Activated CD4-positive, alpha-beta T cell treated with anti-CD3 and anti-CD28 coated beads for 36 hours (primary cell): ENCODE measurements at regions not wholly inside any gene's neighbourhood (a gene's known extent, or its start where the extent isn't known, plus 50 kb on each side); places are given as distances from the start of the nearest gene placed in this dataset.

Experiments used
- ATAC-seq: fragments of 200-7000 bp; cut with Tn5 transposase; one replicate; pipeline ENCODE4 v1.10.0; 2021; ENCODE audit warnings: mild to moderate bottlenecking, moderate library complexity
- CTCF ChIA-PET: fragments of 350-600 bp; sonication (Branson Sonifier 250); formaldehyde crosslinking; loops from one replicate; lab custom pipeline; 2021; ENCODE audit warnings: antibody characterized with exemption; lab: Charles Lee
- POLR2A ChIA-PET: fragments of 350-600 bp; sonication (Branson Sonifier 250); formaldehyde crosslinking; loops from one replicate; lab custom pipeline; 2021; ENCODE audit warnings: antibody characterized with exemption, inconsistent platforms; lab: Charles Lee
- DNase-seq: peaks from one replicate; pipeline ENCODE4 v3.0.0-alpha.2; 2020
- H3K27ac Mint-ChIP-seq: one replicate; pipeline ENCODE4 v1.8.0; 2021; ENCODE audit warnings: mixed read lengths
- H3K27me3 Mint-ChIP-seq: one replicate; pipeline ENCODE4 v1.8.0; 2021; ENCODE audit warnings: mixed read lengths
- H3K36me3 Mint-ChIP-seq: one replicate; pipeline ENCODE4 v1.8.0; 2021; ENCODE audit warnings: low read depth, mixed read lengths
- H3K4me1 Mint-ChIP-seq: one replicate; pipeline ENCODE4 v1.8.0; 2021; ENCODE audit warnings: mixed read lengths
- H3K4me3 Mint-ChIP-seq: one replicate; pipeline ENCODE4 v1.8.0; 2021; ENCODE audit warnings: mild to moderate bottlenecking, moderate library complexity, mixed read lengths
- H3K9me3 Mint-ChIP-seq: one replicate; pipeline ENCODE4 v1.8.0; 2021; ENCODE audit warnings: low read depth, mixed read lengths
- intact Hi-C, 2 experiments: fragments of 100-400 bp; cut with DNase I in 1 of 2; cut with micrococcal nuclease in 1 of 2; formaldehyde crosslinking; loops; one replicate each; pipeline versions ENCODE4 v1.14.2 to v1.15.1; 2022 to 2024; cut with DNase I, micrococcal nuclease

DNA sequence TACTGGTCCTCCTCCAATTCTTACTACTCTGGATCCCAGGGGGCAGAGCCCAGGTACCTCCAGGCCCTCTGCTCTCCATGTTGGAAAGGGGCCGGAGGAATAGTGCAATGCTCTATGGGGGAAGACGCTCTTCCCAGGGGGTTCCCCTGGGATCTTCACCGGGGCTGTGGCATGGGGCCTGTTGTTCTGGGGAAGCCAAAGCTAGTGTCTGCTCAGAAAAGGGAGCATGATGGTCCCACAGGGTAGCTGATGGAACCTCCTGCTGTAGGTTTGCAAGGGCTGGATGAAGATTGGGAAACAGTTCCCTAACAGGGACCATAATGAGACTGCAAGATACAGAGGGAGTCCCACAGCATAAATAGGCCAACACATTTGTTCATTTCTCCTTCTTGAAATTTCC, 114.7 kb downstream of the IRX5 start:
- no peaks in the 10 kb centered on the region for H3K36me3 Mint-ChIP-seq
- ATAC-seq (no peak), DNase-seq (no peak)
- H3K27me3 Mint-ChIP-seq = peaks cover 3% of the 10 kb centered on the region
- H3K9me3 Mint-ChIP-seq = no peaks in the 10 kb centered on the region
- H3K27ac Mint-ChIP-seq = no peak overlapping the region
- no peaks in the 10 kb centered on the region for H3K4me1 Mint-ChIP-seq
- ChIA-PET POLR2A (no interaction called here), CTCF (interaction anchor here (1.3 kb wide), 1 partner anchor 10 kb away, joined by 4 read pairs; no protein-coding TSS in a partner anchor)
- intact Hi-C loops = no loop called here
- H3K4me3 Mint-ChIP-seq = no peak overlapping the region

DNA sequence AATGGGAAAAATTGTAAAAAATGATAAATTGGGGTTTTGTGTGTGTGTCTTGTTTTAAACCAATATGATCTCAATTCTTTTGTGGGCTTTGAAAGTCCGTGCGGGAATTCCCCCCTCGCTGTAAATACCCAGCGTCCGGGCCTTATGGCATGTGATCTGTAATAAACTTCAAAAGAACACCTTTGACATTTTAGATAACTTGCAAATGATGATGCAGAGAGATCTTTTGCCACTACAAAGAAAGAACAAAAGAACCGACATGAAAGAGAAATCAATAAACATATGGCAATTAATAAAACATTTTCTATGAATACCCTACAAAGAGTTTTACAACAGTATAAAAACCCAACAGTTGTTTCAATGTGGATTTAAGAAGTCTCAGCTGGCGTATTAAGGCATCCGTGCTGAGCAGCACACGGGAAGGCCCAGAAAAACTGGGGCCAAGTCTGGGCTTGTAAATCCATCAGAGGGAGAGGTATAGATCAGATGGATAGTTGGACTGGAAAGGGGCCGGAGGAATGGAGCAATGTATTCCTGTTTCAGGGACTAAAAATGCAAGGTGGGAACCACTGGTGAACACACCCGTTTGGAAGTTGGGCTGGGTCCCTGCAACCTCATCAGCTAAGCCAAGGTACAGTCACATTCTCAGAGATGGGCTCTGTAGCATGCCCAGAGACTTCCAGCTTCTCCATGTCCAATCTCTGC, 115.2 kb downstream of the IRX5 start:
- Mint-ChIP-seq H3K27ac (no peak overlapping the region), H3K9me3 (no peaks in the 10 kb centered on the region), H3K36me3 (no peaks in the 10 kb centered on the region), H3K4me1 (no peaks in the 10 kb centered on the region), H3K27me3 (peaks cover 3% of the 10 kb centered on the region), H3K4me3 (no peak overlapping the region)
- no peak for DNase-seq
- intact Hi-C loops = no loop called here
- ATAC-seq = no peak
- POLR2A ChIA-PET = no interaction called here
- CTCF ChIA-PET = interaction anchor here (0.8 to 1.3 kb wide), 2 partner anchors 11 to 40 kb away, joined by 3 to 4 read pairs; no protein-coding TSS in a partner anchor

- H3K4me3 Mint-ChIP-seq = no peak overlapping the region
- POLR2A ChIA-PET = no interaction called here
Observed at GRCh38 chr16:55046513-55046912, 115.8 kb downstream of the IRX5 start.

DNA sequence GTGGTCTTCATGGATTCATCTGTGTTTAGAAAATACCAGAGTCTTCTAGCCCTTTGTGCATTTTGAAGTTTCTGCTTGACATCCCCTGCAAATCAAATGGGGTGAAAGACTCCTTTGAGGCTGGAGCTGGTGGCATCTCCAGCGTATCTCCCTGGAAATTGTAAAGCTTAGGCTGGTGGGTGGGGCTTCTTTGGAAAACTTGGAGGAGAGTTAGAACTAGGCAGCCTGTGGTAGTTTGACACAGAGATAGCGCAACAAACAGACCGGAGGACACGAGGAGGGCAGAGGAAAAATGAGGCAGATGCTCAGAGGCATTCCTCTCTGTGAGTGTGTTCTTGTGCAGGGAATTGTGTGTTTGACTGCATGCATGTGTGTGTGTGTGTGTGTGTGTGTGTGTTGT, 116.3 kb downstream of the IRX5 start:
- H3K9me3 Mint-ChIP-seq = no peaks in the 10 kb centered on the region
- no peaks in the 10 kb centered on the region for H3K4me1 Mint-ChIP-seq
- intact Hi-C loops = no loop called here
- DNase-seq (no peak), ATAC-seq (no peak)
- ChIA-PET CTCF (interaction anchor here (0.7 kb wide), 1 partner anchor 17 kb away, joined by 3 read pairs; no protein-coding TSS in a partner anchor), POLR2A (no interaction called here)
- no peak overlapping the region for H3K4me3 Mint-ChIP-seq
- no peak overlapping the region for H3K27ac Mint-ChIP-seq
- H3K36me3 Mint-ChIP-seq = no peaks in the 10 kb centered on the region
- H3K27me3 Mint-ChIP-seq = peaks cover 5% of the 10 kb centered on the region

More at GRCh38 chr16:55046513-55046912, 115.8 kb downstream of the IRX5 start:
- H3K27ac Mint-ChIP-seq = no peak overlapping the region
- H3K9me3 Mint-ChIP-seq = no peaks in the 10 kb centered on the region
- CTCF ChIA-PET = interaction anchor here (0.7 to 0.8 kb wide), 2 partner anchors 18 to 41 kb away, joined by 3 read pairs; no protein-coding TSS in a partner anchor
- H3K27me3 Mint-ChIP-seq = peaks cover 3% of the 10 kb centered on the region
- no peaks in the 10 kb centered on the region for H3K36me3 Mint-ChIP-seq
- ATAC-seq (no peak), DNase-seq (no peak)
- intact Hi-C loops = no loop called here
- no peaks in the 10 kb centered on the region for H3K4me1 Mint-ChIP-seq

- Mint-ChIP-seq H3K36me3 (no peaks in the 10 kb centered on the region), H3K4me3 (no peak overlapping the region), H3K27ac (no peak overlapping the region), H3K9me3 (no peaks in the 10 kb centered on the region), H3K27me3 (peaks cover 5% of the 10 kb centered on the region), H3K4me1 (no peaks in the 10 kb centered on the region)
- DNase-seq (no peak), ATAC-seq (no peak)
- intact Hi-C loops = no loop called here
- CTCF ChIA-PET = interaction anchor here (0.7 kb wide), 1 partner anchor 17 kb away, joined by 3 read pairs; no protein-coding TSS in a partner anchor
- POLR2A ChIA-PET = no interaction called here
Observed at GRCh38 chr16:55047331-55047730, 116.7 kb downstream of the IRX5 start.

DNA sequence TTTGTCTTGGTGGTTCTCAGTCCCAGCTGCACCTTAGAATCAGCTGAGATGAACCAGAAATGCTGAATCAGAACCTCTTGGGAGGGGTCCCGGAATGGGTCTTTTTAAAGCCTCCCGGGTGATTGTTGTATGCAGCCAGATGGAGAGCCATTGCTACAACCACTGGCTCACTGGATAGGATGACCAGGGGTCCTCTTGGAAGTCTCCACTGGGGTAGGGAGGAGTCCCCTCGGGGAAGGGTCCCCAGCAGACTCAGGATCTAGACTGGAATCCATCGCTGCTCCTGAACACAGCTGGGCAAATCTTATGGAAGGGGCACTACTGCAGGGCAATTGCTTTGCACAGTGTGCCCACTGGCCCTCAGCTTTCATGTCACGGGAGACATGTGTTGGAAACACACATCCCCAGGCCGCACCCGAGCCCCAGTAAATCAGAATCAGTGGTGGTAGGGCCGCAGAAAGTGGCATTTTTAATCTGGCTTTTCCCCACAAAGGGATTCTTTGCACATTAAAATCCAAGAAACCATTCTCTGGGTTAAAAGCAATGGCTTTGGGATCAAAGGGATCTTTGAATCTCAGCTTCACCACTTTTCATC, 117.3 kb downstream of the IRX5 start:
- ATAC-seq (no peak), DNase-seq (no peak)
- Mint-ChIP-seq H3K27me3 (peaks cover 5% of the 10 kb centered on the region), H3K36me3 (no peaks in the 10 kb centered on the region), H3K4me1 (no peaks in the 10 kb centered on the region), H3K27ac (no peak overlapping the region), H3K9me3 (no peaks in the 10 kb centered on the region), H3K4me3 (no peak overlapping the region)
- intact Hi-C loops = no loop called here
- ChIA-PET POLR2A (no interaction called here), CTCF (no interaction called here)

- POLR2A ChIA-PET = no interaction called here
- CTCF ChIA-PET = no interaction called here
- H3K36me3 Mint-ChIP-seq = no peaks in the 10 kb centered on the region
- H3K27me3 Mint-ChIP-seq = peaks cover 5% of the 10 kb centered on the region
- no peaks in the 10 kb centered on the region for H3K4me1 Mint-ChIP-seq
- no peak overlapping the region for H3K27ac Mint-ChIP-seq
- DNase-seq (no peak), ATAC-seq (no peak)
- no peak overlapping the region for H3K4me3 Mint-ChIP-seq
- intact Hi-C loops = no loop called here
- H3K9me3 Mint-ChIP-seq = no peaks in the 10 kb centered on the region
Observed at GRCh38 chr16:55048745-55049144, 118.1 kb downstream of the IRX5 start.

DNA sequence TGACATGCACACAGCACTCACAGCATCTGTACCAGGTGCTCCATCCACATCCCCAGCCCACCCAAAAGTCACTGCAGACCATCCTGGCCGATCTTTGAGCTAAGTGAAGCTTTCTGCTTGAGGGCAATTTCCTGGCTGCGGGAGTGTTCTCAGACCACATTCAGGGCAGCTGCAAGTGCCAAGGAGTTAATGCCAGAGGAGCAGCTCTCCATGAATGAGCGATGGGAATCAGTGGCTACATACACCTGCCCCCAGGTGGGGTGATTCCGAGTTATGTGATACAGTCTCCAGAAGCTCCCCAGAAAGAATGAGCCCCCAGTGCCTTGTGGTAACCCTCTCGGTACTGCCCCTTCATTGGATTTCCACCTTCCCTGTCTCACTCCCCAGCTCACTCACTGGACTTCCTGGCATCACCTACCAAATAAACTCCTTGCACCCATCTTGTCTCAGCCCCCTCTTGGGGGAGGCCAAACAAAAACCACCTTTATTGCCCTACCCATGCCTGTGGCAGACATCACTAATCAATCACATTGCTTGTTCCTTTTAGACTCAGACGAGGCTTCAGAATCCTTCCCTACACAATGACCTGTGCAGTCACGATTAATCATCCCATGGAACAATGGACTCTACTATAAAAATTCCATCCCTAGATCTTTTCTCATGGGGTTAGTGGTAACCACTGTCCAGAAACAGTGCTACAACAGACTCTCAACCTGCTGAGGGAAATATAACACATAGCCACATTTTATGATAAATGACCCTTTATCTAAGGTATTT, 121.1 kb downstream of the IRX5 start:
- no peak for DNase-seq
- ChIA-PET CTCF (no interaction called here), POLR2A (no interaction called here)
- ATAC-seq = no peak
- peaks cover 2% of the 10 kb centered on the region for H3K9me3 Mint-ChIP-seq
- no peak overlapping the region for H3K27ac Mint-ChIP-seq
- H3K27me3 Mint-ChIP-seq = peaks cover 21% of the 10 kb centered on the region
- peaks cover 5% of the 10 kb centered on the region for H3K4me1 Mint-ChIP-seq
- intact Hi-C loops = no loop called here
- no peak overlapping the region for H3K4me3 Mint-ChIP-seq
- no peaks in the 10 kb centered on the region for H3K36me3 Mint-ChIP-seq

GRCh38 chr16:55052348-55052734, 121.7 kb downstream of the IRX5 start:
- intact Hi-C loops = no loop called here
- no peak overlapping the region for H3K27ac Mint-ChIP-seq
- CTCF ChIA-PET = no interaction called here
- DNase-seq = no peak
- peaks cover 2% of the 10 kb centered on the region for H3K9me3 Mint-ChIP-seq
- H3K4me1 Mint-ChIP-seq = peaks cover 6% of the 10 kb centered on the region
- ATAC-seq = no peak
- H3K4me3 Mint-ChIP-seq = no peak overlapping the region
- H3K36me3 Mint-ChIP-seq = no peaks in the 10 kb centered on the region
- peaks cover 27% of the 10 kb centered on the region for H3K27me3 Mint-ChIP-seq
- POLR2A ChIA-PET = no interaction called here

DNA sequence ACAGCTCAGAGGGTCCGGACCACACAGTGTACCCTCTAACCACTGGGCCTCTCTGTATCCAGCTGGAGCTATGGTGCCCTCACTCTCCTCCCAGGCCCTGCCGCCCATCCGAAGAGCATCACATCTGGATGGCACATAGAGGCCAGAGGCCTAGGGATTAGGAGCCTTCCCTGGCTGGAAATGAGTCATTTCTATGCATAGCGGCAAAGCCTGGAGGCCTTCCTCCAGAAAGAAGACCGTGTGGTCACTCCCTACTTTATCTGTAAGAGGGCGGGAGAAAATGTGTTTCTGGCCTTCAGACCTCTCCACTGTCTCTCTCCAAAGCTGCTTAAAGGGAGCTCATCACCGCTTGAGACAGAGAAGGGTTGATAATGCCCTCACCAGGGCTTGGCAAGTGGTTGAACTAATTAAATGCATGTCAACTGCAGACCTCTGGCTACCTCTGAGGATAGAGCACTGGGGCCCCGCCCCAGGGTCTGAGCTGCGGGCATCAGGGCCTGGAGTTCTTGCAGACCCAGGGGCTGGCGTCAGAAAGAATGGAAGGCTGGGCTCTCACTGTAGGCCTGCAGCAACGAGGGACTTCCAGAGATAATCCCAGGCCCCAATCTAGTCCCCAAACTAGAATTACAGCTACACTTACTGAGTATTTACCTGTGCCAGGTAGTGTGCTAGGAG, 122.2 kb downstream of the IRX5 start:
- H3K4me3 Mint-ChIP-seq = no peak overlapping the region
- H3K9me3 Mint-ChIP-seq = peaks cover 2% of the 10 kb centered on the region
- peaks cover 33% of the 10 kb centered on the region for H3K27me3 Mint-ChIP-seq

GRCh38 chr16:55055262-55055661, 124.6 kb downstream of the IRX5 start:
- Mint-ChIP-seq H3K4me1 (peaks cover 6% of the 10 kb centered on the region), H3K9me3 (peaks cover 2% of the 10 kb centered on the region)

More for the DNA sequence above, 122.2 kb downstream of the IRX5 start:
- Mint-ChIP-seq H3K27ac (no peak overlapping the region), H3K4me1 (peaks cover 6% of the 10 kb centered on the region), H3K36me3 (no peaks in the 10 kb centered on the region)
- intact Hi-C loops = no loop called here
- POLR2A ChIA-PET = no interaction called here
- ATAC-seq (no peak), DNase-seq (no peak)
- CTCF ChIA-PET = interaction anchor here (1.0 kb wide), 1 partner anchor 11 kb away, joined by 5 read pairs; no protein-coding TSS in a partner anchor

More at GRCh38 chr16:55055262-55055661, 124.6 kb downstream of the IRX5 start:
- no peaks in the 10 kb centered on the region for H3K36me3 Mint-ChIP-seq
- ChIA-PET POLR2A (no interaction called here), CTCF (no interaction called here)
- ATAC-seq = no peak
- peaks cover 50% of the 10 kb centered on the region for H3K27me3 Mint-ChIP-seq
- H3K4me3 Mint-ChIP-seq = no peak overlapping the region
- DNase-seq = no peak
- intact Hi-C loops = no loop called here
- H3K27ac Mint-ChIP-seq = no peak overlapping the region
